C4-2B (cell line): ENCODE measurements at regions not wholly inside any gene's neighbourhood (a gene's known extent, or its start where the extent isn't known, plus 50 kb on each side); places are given as distances from the start of the nearest gene placed in this dataset.
"Not testable (repeated sequence)": the region's sequence is repeated elsewhere in the genome, so short reads cannot be mapped to it uniquely, and the experiment has no call there.

ENCODE experiments used
- H3K27ac ChIP-seq: fragments of 450-650 bp; 2 replicates; pipeline ENCODE4 v1.5.1; 2017
- CTCF ChIP-seq: fragments of 450-650 bp; conservative IDR thresholded peaks from 2 replicates; pipeline ENCODE4 v1.5.1; 2017; ENCODE audit warnings: mild to moderate bottlenecking
- ZFX ChIP-seq: fragments of 450-650 bp; IDR thresholded peaks from 2 replicates; pipeline ENCODE4 v1.6.1; 2017

- not testable (repeated sequence) for H3K27ac ChIP-seq
Observed at GRCh38 chr20:17891131-17891530, 77.5 kb downstream of the SNX5 start.

- TF ChIP-seq ZFX (no peak), CTCF (no peak)
Observed at GRCh38 chr20:17890330-17890729, 78.3 kb downstream of the SNX5 start.

GRCh38 chr20:17889226-17889625 lies 79.4 kb downstream of the SNX5 start:
- TF ChIP-seq ZFX (no peak), CTCF (no peak; the same call in 1 of the 2 replicates)
- H3K27ac ChIP-seq, result no peak overlapping the region

More at GRCh38 chr20:17890330-17890729, 78.3 kb downstream of the SNX5 start:
- H3K27ac ChIP-seq, result no peak overlapping the region

- TF ChIP-seq ZFX, result no peak
- no peak for TF ChIP-seq CTCF
- no peak overlapping the region for H3K27ac ChIP-seq
Observed at GRCh38 chr20:17888044-17888443, 80.5 kb downstream of the SNX5 start.

- TF ChIP-seq CTCF (no peak), ZFX (no peak)
- no peak overlapping the region for H3K27ac ChIP-seq
Observed at GRCh38 chr20:17887331-17888030, 81.1 kb downstream of the SNX5 start.

GRCh38 chr20:17885544-17885943 lies 83.0 kb downstream of the SNX5 start:
- TF ChIP-seq ZFX (no peak), CTCF (no peak)
- no peak overlapping the region for H3K27ac ChIP-seq

GRCh38 chr20:17885076-17885475 lies 83.5 kb downstream of the SNX5 start:
- TF ChIP-seq ZFX (no peak), CTCF (no peak)

DNA sequence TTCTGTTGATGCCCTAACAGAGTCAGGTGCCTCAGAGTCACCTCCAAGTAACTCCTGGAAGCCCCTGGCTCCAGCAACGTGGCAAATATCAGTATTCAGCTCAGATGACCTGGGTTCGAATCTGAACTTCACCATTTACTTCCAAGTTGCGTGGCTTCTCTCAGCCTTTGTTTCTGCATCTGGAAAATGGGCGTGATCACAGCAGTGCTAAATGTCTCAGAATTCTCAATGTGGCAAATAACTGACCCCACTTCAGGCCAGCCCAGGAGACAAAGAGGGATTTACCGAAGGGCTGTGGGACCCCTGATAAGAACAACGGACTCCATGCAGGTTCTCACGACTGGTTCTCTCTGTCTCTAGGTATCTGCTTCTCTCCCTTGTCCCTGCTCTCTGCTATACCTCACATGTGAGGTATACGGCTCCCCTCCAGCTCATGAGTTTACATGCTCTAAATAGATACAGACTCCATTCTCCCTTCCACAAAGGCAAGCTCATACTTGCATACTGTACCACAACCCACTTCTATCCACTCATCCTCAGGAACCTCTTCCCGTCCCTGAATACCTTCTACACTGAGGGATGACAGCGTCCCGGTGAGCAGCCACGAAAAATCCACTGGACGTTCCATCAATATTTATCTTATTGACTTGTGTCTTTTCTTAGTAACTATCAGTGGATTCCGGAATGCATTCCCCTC lies 84.1 kb downstream of the SNX5 start:
- TF ChIP-seq CTCF (no peak), ZFX (no peak)

More at GRCh38 chr20:17885076-17885475, 83.5 kb downstream of the SNX5 start:
- H3K27ac ChIP-seq, result no peak overlapping the region

More for the DNA sequence above, 84.1 kb downstream of the SNX5 start:
- no peak overlapping the region for H3K27ac ChIP-seq
